Tibial artery (tissue), 4 donors: ENCODE measurements at regions not wholly inside any gene's neighbourhood (a gene's known extent, or its start where the extent isn't known, plus 50 kb on each side); places are given as distances from the start of the nearest gene placed in this dataset.

Source experiments
- DNase-seq, 2 donors: peaks; one replicate each; pipeline ENCODE4 v3.0.0-alpha.2; 2019
- H3K27ac ChIP-seq, 2 donors: fragments of 200-600 bp; sonication (generic) in 1 of 2; 1 replicate in 1 of 2; 2 replicates in 1 of 2; pipeline ENCODE4 v1.5.1; 2018 to 2019; ENCODE audit warnings: mild to moderate bottlenecking in 1 of 2
- H3K27me3 ChIP-seq, 2 donors: fragments of 200-600 bp; sonication (generic) in 1 of 2; one replicate each; pipeline versions ENCODE4 v1.5.1 to v1.6.0; 2016 to 2019
- H3K36me3 ChIP-seq, 3 donors: fragments of 200-600 bp; sonication (generic) in 2 of 3; one replicate each; pipeline ENCODE4 v1.5.1; 2016 to 2019; ENCODE audit warnings: mild to moderate bottlenecking in 2 of 3
- H3K4me1 ChIP-seq, 4 donors: fragments of 200-600 bp; sonication (generic) in 2 of 4; 1 replicate in 3 of 4; 2 replicates in 1 of 4; pipeline ENCODE4 v1.5.1; 2016 to 2019
- H3K4me3 ChIP-seq, 2 donors: fragments of 200-600 bp; sonication (generic) in 1 of 2; 1 replicate in 1 of 2; 2 replicates in 1 of 2; pipeline ENCODE4 v1.5.1; 2018 to 2019; ENCODE audit warnings: mild to moderate bottlenecking in 2 of 2
- H3K9me3 ChIP-seq, 3 donors: fragments of 200-600 bp; sonication (generic) in 1 of 3; one replicate each; pipeline ENCODE4 v1.5.1; 2016 to 2019
- CTCF ChIP-seq, 2 experiments: fragments of 200-600 bp in 1 of 2; fragments of 450-650 bp in 1 of 2; IDR thresholded peaks; one replicate each; pipeline ENCODE4 v1.5.1; 2017 to 2019; ENCODE audit warnings: antibody characterized with exemption in 2 of 2, mild to moderate bottlenecking in 1 of 2, moderate library complexity in 1 of 2
- intact Hi-C: fragments of 100-400 bp; cut with DNase I; formaldehyde crosslinking; loops from one replicate; pipeline ENCODE4 v1.15.0; 2023; ENCODE audit warnings: low total_unique reads

GRCh38 chr6:164546263-164546662, 763.1 kb downstream of the C6orf118 start:
- no peak for TF ChIP-seq CTCF (IDR thresholded peaks at IDR 0.05)
- Histone ChIP-seq H3K4me3 (no peak overlapping the region), H3K36me3 (no peaks in the 10 kb centered on the region), H3K4me1 (no peaks in the 10 kb centered on the region), H3K27ac (no peak overlapping the region), H3K9me3 (no peaks in the 10 kb centered on the region), H3K27me3 (no peaks in the 10 kb centered on the region)
- intact Hi-C loops = no loop called here
- no peak for DNase-seq

- H3K9me3 ChIP-seq = no peaks in the 10 kb centered on the region
- intact Hi-C loops = no loop called here
- H3K27me3 ChIP-seq = no peaks in the 10 kb centered on the region
- no peak overlapping the region for H3K27ac ChIP-seq
- no peak for TF ChIP-seq CTCF (IDR thresholded peaks at IDR 0.05)
- no peak overlapping the region for H3K4me3 ChIP-seq
- no peak for DNase-seq
- H3K36me3 ChIP-seq = no peaks in the 10 kb centered on the region
- no peaks in the 10 kb centered on the region for H3K4me1 ChIP-seq
Measured at GRCh38 chr6:164534070-164534766, 775.2 kb downstream of the C6orf118 start.

- intact Hi-C loops = no loop called here
- Histone ChIP-seq H3K4me1 (no peaks in the 10 kb centered on the region), H3K9me3 (no peaks in the 10 kb centered on the region), H3K4me3 (no peak overlapping the region), H3K27me3 (no peaks in the 10 kb centered on the region), H3K36me3 (no peaks in the 10 kb centered on the region), H3K27ac (no peak overlapping the region)
- DNase-seq = no peak
- no peak for TF ChIP-seq CTCF (IDR thresholded peaks at IDR 0.05)
Measured at GRCh38 chr6:164533045-164533362, 776.4 kb downstream of the C6orf118 start.

- intact Hi-C loops = no loop called here
- Histone ChIP-seq H3K27me3 (no peaks in the 10 kb centered on the region), H3K36me3 (no peaks in the 10 kb centered on the region)
Measured at GRCh38 chr6:164532198-164533044, 777.0 kb downstream of the C6orf118 start.

GRCh38 chr6:164531736-164532135, 777.7 kb downstream of the C6orf118 start:
- H3K36me3 ChIP-seq = no peaks in the 10 kb centered on the region
- no peaks in the 10 kb centered on the region for H3K27me3 ChIP-seq
- no peak overlapping the region for H3K4me3 ChIP-seq
- intact Hi-C loops = no loop called here
- no peaks in the 10 kb centered on the region for H3K9me3 ChIP-seq
- no peaks in the 10 kb centered on the region for H3K4me1 ChIP-seq
- no peak for TF ChIP-seq CTCF (IDR thresholded peaks at IDR 0.05)
- H3K27ac ChIP-seq = no peak overlapping the region
- no peak for DNase-seq

More at GRCh38 chr6:164532198-164533044, 777.0 kb downstream of the C6orf118 start:
- no peak overlapping the region for H3K27ac ChIP-seq
- TF ChIP-seq CTCF (IDR thresholded peaks at IDR 0.05) = no peak
- H3K9me3 ChIP-seq = no peaks in the 10 kb centered on the region
- no peak overlapping the region for H3K4me3 ChIP-seq
- no peak for DNase-seq
- H3K4me1 ChIP-seq = no peaks in the 10 kb centered on the region
